Pancreas (tissue), 10 donors: ENCODE measurements at regions not wholly inside any gene's neighbourhood (a gene's known extent, or its start where the extent isn't known, plus 50 kb on each side); places are given as distances from the start of the nearest gene placed in this dataset.

Source experiments
- ATAC-seq, 4 donors: fragments of 200-7000 bp; cut with Tn5 transposase; one replicate each; pipeline versions ENCODE4 v1.8.0 to v1.9.1; 2020; ENCODE audit warnings: mild to moderate bottlenecking in 4 of 4, moderate library complexity in 4 of 4
- DNase-seq, 6 donors: peaks; one replicate each; pipeline ENCODE4 v3.0.0-alpha.2; 2020
- FAIRE-seq: peaks from 2 replicates; lab custom pipeline; 2012; peaks lifted over from hg19 to GRCh38; lab: Jason Lieb, UNC
- H3K27ac ChIP-seq, 4 donors: fragments of 200-600 bp; sonication (generic); 1 replicate in 3 of 4; 2 replicates in 1 of 4; pipeline versions ENCODE4 v1.5.0 to v1.8.0; 2020
- H3K27me3 ChIP-seq, 4 donors: fragments of 200-600 bp; one replicate each; pipeline ENCODE4 v1.8.0; 2021
- H3K36me3 ChIP-seq, 3 donors: fragments of 200-600 bp; sonication (generic) in 1 of 3; one replicate each; pipeline versions ENCODE4 v1.5.0 to v1.8.0; 2020 to 2021
- H3K4me1 ChIP-seq, 3 donors: fragments of 200-600 bp; one replicate each; pipeline ENCODE4 v1.8.0; 2021
- H3K4me3 ChIP-seq, 4 donors: fragments of 200-600 bp; sonication (generic) in 2 of 4; one replicate each; pipeline versions ENCODE4 v1.5.0 to v1.8.0; 2020 to 2021
- H3K9me3 ChIP-seq, 4 donors: fragments of 200-600 bp; one replicate each; pipeline ENCODE4 v1.8.0; 2021
- WGBS, 2 donors: extraction: QIAGEN DNeasy Blood & Tissue Kit; methylation state at CpG; one replicate each; pipeline ENCODE4 v1.1.7; 2013; 5-methylcytosine and 5-hydroxymethylcytosine counted together
- intact Hi-C, 3 donors: fragments of 100-400 bp; cut with DNase I; formaldehyde crosslinking; loops; one replicate each; pipeline versions ENCODE4 v1.11.1 to v1.14.2; 2022
- TF ChIP-seq, protein P1 (sequence below), 4 donors: fragments of 200-600 bp; sonication (generic) in 3 of 4; IDR thresholded peaks; one replicate each; pipeline versions ENCODE4 v1.5.0 to v1.8.0; 2021; ENCODE audit warnings: antibody characterized with exemption in 4 of 4
- donor health status: healthy with polysubstance abuse.
- donor health status: DM: no; HTN: no; CAD: no; lungs with moderate emphysema.
- donor health status: DM: no; HTN: no; CAD: no.
- donor health status: control.
- donor health status: control.
- donor health status: Bipolar disorder and iron deficiency.
- donor health status: DM: yes; HTN: yes; CAD: no.
- donor health status: DM: no; HTN: no; CAD: no.
- donor health status: DM: no; HTN: no; CAD: no.
- donor health status: DM: yes; HTN: yes; CAD: no.

DNA sequence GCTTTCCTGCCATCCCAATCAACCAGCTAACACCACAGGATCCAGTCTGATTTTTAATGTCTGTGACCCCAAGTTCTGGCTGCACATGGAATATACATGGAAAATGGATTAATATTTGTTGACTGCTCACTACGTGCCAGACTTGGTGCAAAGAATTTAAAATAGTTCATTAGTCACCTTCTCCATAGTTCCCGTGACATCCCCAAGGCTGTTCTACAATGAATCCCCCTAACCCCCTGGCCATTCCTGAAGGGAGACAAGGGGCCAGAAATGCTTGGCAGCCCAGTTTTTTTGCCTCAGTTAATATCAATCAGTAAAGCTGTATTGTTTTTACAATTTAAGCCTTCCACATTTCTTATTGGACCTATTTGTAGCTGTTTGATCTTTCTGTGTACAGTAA is 71.0 kb upstream of the ST3GAL5 start:
- Histone ChIP-seq H3K4me1 (peaks cover 6 to 9% (median 7%) of the 10 kb centered on the region in 3 donors), H3K9me3 (no peaks in the 10 kb centered on the region), H3K27me3 (no peaks in the 10 kb centered on the region), H3K27ac (no peak overlapping the region), H3K4me3 (no peak overlapping the region), H3K36me3 (no peaks in the 10 kb centered on the region)
- no peak for FAIRE-seq
- ATAC-seq: no peak
- WGBS, 2 donors: 69 to 71% methylated on average over 2 of the region's 2 CpGs
- DNase-seq: no peak
- intact Hi-C loops: no loop called here
- TF ChIP-seq, protein P1, sequence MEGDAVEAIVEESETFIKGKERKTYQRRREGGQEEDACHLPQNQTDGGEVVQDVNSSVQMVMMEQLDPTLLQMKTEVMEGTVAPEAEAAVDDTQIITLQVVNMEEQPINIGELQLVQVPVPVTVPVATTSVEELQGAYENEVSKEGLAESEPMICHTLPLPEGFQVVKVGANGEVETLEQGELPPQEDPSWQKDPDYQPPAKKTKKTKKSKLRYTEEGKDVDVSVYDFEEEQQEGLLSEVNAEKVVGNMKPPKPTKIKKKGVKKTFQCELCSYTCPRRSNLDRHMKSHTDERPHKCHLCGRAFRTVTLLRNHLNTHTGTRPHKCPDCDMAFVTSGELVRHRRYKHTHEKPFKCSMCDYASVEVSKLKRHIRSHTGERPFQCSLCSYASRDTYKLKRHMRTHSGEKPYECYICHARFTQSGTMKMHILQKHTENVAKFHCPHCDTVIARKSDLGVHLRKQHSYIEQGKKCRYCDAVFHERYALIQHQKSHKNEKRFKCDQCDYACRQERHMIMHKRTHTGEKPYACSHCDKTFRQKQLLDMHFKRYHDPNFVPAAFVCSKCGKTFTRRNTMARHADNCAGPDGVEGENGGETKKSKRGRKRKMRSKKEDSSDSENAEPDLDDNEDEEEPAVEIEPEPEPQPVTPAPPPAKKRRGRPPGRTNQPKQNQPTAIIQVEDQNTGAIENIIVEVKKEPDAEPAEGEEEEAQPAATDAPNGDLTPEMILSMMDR (IDR thresholded peaks at IDR 0.05): no peak

DNA sequence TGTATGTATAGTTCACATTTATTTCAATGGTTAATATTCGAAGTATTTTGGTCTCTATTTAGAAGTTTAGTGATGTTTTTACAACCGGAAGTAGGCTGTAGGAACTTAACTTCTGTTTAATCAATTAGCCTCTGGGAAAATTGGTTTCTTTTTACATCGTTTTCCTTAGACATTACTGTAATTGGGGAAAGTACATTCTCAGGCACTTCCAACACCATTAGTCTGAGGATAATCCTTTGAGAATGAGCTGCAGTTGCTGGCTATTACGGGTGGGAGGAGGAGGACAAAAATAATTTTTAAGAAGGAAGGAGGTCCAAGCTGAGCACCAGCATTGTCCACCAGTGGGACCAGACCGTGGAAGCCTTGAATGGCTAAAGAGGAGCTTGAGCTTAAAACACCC is 70.4 kb upstream of the ST3GAL5 start:
- H3K27ac ChIP-seq: no peak overlapping the region
- ATAC-seq: no peak
- no peak for FAIRE-seq
- intact Hi-C loops: no loop called here
- H3K9me3 ChIP-seq: no peaks in the 10 kb centered on the region
- peaks cover 7 to 16% (median 13%) of the 10 kb centered on the region in 3 donors for H3K4me1 ChIP-seq
- WGBS, 2 donors: 56 to 59% methylated on average over 5 of the region's 5 CpGs
- no peak for DNase-seq
- H3K27me3 ChIP-seq: no peaks in the 10 kb centered on the region
- TF ChIP-seq, protein P1 (IDR thresholded peaks at IDR 0.05): no peak
- H3K36me3 ChIP-seq: no peaks in the 10 kb centered on the region
- no peak overlapping the region for H3K4me3 ChIP-seq

DNA sequence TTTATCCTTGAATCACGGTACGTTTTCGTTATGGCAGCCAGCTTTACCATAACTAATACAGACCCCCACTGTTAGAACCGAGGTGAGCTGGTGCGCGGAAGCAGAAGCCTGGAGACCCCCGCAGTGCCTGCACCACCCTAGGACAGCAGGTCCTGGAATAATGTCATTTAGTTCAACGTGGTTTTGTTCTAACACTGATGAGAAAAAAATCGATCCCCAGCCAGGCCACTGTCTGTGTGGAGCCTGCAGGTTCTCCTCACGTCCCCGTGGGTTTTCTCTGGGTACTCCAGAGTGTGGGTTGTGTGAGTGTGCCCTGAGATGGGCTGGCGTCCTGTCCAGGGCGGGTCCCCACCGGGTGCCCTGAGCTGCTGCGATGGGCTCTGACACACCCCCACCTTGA is 69.9 kb upstream of the ST3GAL5 start:
- no peak for FAIRE-seq
- Histone ChIP-seq H3K4me3 (no peak overlapping the region), H3K36me3 (no peaks in the 10 kb centered on the region), H3K4me1 (peaks cover 7 to 16% (median 13%) of the 10 kb centered on the region in 3 donors), H3K9me3 (no peaks in the 10 kb centered on the region), H3K27ac (no peak overlapping the region), H3K27me3 (no peaks in the 10 kb centered on the region)
- DNase-seq: no peak
- ATAC-seq: no peak
- TF ChIP-seq, protein P1 (IDR thresholded peaks at IDR 0.05): no peak
- intact Hi-C loops: no loop called here
- WGBS, 2 donors: 68 to 76% methylated on average over 15 of the region's 15 CpGs

DNA sequence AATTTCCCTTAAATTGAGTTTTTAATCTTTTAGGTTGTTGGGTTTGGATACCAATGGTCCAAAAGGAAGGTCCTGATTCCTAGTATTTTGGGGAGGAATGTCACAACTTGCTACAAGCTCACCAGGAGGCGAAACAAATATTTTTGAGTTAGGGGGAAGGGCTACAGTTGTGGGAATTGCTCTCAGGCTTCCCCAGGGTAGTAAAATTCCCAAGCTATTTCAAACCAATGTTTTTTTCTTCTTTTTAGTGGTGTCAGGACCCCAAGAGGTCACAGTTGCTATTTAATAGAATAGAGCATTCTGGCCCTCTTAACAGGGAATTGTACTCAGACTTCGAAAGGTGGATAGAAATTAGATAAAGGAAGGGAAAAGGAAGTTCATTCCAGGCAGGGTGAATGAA is 68.5 kb upstream of the ST3GAL5 start:
- Histone ChIP-seq H3K27me3 (no peaks in the 10 kb centered on the region), H3K36me3 (no peaks in the 10 kb centered on the region), H3K9me3 (no peaks in the 10 kb centered on the region), H3K4me1 (peaks cover 7 to 24% (median 13%) of the 10 kb centered on the region in 3 donors), H3K27ac (no peak overlapping the region), H3K4me3 (no peak overlapping the region)
- ATAC-seq (no peak), FAIRE-seq (no peak), DNase-seq (no peak)
- intact Hi-C loops: no loop called here
- TF ChIP-seq, protein P1 (IDR thresholded peaks at IDR 0.05): no peak
- 95 to 98% methylated on average over 2 of the region's 2 CpGs for WGBS, 2 donors

DNA sequence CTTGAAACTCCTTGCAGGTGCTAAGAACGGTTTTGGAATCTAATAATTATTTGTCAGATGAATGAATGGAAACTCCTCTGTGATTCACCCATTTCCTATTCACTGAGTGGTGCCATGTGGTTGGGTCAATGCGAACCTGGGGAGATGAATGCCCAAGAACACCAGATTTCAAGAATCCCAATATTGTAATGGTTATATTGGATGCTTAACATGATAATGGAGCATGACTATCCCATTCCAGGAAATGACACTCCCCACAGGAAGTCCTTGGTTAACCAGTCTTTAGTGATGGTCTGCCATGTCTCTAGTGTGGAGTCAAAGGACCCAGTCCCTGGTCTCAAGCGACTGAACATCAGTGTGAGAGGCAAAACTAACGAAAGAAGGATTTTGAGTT is 67.9 kb upstream of the ST3GAL5 start:
- H3K4me1 ChIP-seq: peaks cover 7 to 30% (median 13%) of the 10 kb centered on the region in 3 donors
- no peak overlapping the region for H3K27ac ChIP-seq
- no peaks in the 10 kb centered on the region for H3K9me3 ChIP-seq
- TF ChIP-seq, protein P1 (IDR thresholded peaks at IDR 0.05): no peak
- H3K27me3 ChIP-seq: no peaks in the 10 kb centered on the region
- DNase-seq (no peak), ATAC-seq (no peak), FAIRE-seq (no peak)
- intact Hi-C loops: no loop called here
- no peaks in the 10 kb centered on the region for H3K36me3 ChIP-seq
- H3K4me3 ChIP-seq: no peak overlapping the region
- WGBS, 2 donors: 96 to 98% methylated on average over 4 of the region's 4 CpGs
